SK-N-MC (cell line): ENCODE measurements at regions not wholly inside any gene's neighbourhood (a gene's known extent, or its start where the extent isn't known, plus 50 kb on each side); places are given as distances from the start of the nearest gene placed in this dataset.

Experiments
- DNase-seq: peaks from one replicate; pipeline ENCODE4 v3.0.0-alpha.2; 2011; ENCODE audit warnings: low read depth, low spot score
- H3K27ac ChIP-seq: fragments of 200-600 bp; sonication (generic); 2 replicates; pipeline ENCODE4 v1.5.1; 2016; ENCODE audit warnings: mixed run types
- H3K36me3 ChIP-seq: fragments of 200-600 bp; sonication (generic); 2 replicates; pipeline ENCODE4 v1.6.1; 2017; ENCODE audit warnings: antibody characterized with exemption, low read length, mixed read lengths; ENCODE audit not compliant: insufficient read depth
- H3K4me3 ChIP-seq: fragments of 200-600 bp; sonication (generic); 2 replicates; pipeline ENCODE4 v1.5.1; 2016
- H3K9ac ChIP-seq: fragments of 200-600 bp; sonication (generic); 2 replicates; pipeline ENCODE4 v1.8.0; 2017; ENCODE audit warnings: mixed run types, mixed read lengths; ENCODE audit not compliant: insufficient read length
- H3K9me3 ChIP-seq: fragments of 200-600 bp; sonication (generic); 2 replicates; pipeline ENCODE4 v1.6.1; 2017; ENCODE audit warnings: low read depth, mild to moderate bottlenecking, antibody characterized with exemption, low read length, moderate library complexity, mixed read lengths
- EZH2 ChIP-seq: fragments of 200-600 bp; sonication (generic); IDR thresholded peaks from one replicate; pipeline ENCODE4 v1.6.1; 2017; ENCODE audit warnings: antibody characterized with exemption
- FOXP2 ChIP-seq: optimal IDR thresholded peaks from 2 replicates; pipeline ENCODE3; 2011; ENCODE audit warnings: mild to moderate bottlenecking, moderate library complexity; ENCODE audit not compliant: insufficient read depth; ENCODE audit errors: extremely low read length, control extremely low read depth
- POLR2AphosphoS5 ChIP-seq: IDR thresholded peaks from 2 replicates; pipeline ENCODE4 v1.6.1; 2012; ENCODE audit warnings: mild to moderate bottlenecking, low read depth, low read length, borderline replicate concordance

DNA sequence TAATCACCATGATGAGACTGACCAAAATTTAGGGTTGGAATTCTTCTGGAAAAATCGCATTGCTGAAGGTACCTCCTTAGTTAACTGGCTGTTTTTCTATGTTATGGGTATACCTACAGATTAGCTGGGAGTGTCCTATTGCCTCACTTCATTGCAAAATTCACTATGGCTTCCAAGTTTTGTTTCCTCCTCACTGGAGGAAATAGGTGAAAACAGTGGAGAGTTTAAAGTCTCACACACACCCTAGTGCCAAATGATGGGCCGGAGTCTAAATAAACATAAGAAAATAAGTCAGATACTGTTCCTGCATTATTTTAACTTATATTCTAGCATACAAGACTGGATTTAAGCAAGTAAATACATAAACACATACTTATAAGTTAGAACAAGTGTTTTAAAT, 98.2 kb downstream of the AHR start:
- DNase-seq: no peak
- Histone ChIP-seq H3K27ac (no peak overlapping the region), H3K9me3 (no peaks in the 10 kb centered on the region), H3K9ac (no peak overlapping the region), H3K36me3 (no peaks in the 10 kb centered on the region), H3K4me3 (no peak overlapping the region)
- TF ChIP-seq POLR2AphosphoS5 (no peak), EZH2 (no peak), FOXP2 (no peak)

DNA sequence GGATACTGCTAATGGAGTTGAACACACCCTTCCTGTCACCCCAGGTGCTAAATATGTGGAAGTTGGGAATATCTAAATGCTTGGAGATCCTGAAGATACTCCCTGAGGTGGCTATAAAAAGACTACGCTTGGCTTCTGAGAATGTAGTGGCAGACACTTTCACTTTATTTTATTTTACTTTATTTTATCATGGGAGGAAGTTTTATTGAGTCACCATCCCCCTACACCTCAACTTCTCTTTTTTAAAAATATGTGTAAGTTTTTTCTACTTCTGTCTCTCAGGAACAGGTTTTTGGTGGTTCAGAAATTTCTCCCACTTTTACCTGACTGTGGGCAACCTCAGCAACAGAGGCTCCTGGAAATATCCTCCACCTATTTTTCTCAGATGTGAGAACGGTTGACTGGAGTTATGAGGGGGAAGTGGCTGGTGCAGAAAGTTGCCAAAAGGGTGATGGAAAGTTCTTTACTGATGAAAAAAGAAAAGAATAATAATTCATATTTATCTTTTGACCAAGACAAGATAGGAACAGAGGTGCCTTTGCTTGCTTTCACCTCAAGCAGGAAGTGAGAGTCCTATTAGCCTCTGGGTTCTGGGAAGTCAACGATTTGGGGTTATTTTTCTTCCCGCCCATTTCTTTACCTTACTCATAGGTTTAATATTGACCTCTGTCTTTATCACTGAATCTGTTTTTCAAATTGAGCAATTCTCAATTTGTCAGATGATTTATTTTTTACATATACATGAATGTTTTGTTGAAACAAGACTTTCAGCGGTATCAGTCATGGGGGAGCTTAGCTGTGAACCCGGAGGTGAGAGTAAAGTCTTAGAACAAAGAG, 103.6 kb downstream of the AHR start:
- Histone ChIP-seq H3K36me3 (no peaks in the 10 kb centered on the region), H3K4me3 (no peak overlapping the region), H3K27ac (no peak overlapping the region), H3K9me3 (no peaks in the 10 kb centered on the region), H3K9ac (no peak overlapping the region)
- TF ChIP-seq EZH2 (no peak), POLR2AphosphoS5 (no peak), FOXP2 (no peak)
- no peak for DNase-seq

DNA sequence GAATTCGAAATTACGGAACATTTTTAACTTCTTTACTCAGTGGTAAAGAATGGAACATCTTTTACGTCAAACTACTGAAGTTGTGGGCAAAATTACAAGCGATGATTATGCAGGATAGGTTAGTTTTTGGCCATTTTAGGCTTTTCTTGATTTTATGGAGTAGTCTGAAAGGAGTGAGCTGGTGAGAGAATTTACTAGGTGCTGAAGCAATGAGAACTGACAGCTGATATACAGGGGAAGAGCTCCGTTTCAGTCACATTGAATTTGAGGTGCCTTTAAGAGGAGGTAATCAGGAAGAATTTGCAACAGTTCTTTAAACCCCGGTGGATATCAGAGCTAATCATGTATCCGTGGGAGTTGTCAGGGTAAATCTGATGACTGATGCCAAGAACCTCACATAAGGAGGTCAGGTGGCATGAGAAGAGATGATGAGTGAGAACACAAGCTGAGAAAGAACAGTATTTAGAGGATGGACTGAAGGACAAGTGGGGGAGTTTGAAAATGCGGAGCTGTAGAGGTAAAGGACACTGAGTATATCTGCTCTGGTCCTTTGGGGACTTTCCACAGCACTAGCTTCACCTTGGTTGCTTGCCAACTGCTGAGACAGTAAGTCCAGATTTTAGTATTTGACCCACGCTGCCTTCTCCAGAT, 104.3 kb downstream of the AHR start:
- no peak for DNase-seq
- TF ChIP-seq POLR2AphosphoS5: no peak
- no peak for TF ChIP-seq FOXP2
- TF ChIP-seq EZH2: no peak
- H3K9me3 ChIP-seq: no peaks in the 10 kb centered on the region
- no peak overlapping the region for H3K27ac ChIP-seq
- no peaks in the 10 kb centered on the region for H3K36me3 ChIP-seq
- no peak overlapping the region for H3K9ac ChIP-seq
- no peak overlapping the region for H3K4me3 ChIP-seq

DNA sequence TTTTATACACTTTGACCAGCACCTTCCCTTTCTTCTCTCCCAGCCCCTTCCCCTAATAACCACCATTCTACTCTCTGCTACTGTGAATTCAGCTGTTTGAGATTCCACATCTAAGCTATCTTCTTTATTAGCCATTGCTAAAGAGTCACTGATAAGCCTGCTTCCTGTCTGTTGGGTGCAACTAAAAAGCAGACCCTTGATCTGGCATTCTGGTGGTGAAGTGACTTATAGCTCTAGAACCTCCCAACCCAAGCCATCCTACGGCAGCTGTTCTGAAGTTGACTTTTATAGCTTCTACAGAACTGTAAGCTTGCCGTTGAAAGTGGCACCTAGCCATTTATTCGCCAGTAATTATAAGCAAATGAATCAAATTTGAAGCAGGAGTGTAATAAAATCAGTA, 105.6 kb downstream of the AHR start:
- H3K27ac ChIP-seq: no peak overlapping the region
- no peak overlapping the region for H3K9ac ChIP-seq
- H3K4me3 ChIP-seq: peak overlapping the region; percentile 40
- H3K36me3 ChIP-seq: no peaks in the 10 kb centered on the region
- no peak for TF ChIP-seq FOXP2
- TF ChIP-seq EZH2: no peak
- no peak for TF ChIP-seq POLR2AphosphoS5
- no peaks in the 10 kb centered on the region for H3K9me3 ChIP-seq
- DNase-seq: no peak

DNA sequence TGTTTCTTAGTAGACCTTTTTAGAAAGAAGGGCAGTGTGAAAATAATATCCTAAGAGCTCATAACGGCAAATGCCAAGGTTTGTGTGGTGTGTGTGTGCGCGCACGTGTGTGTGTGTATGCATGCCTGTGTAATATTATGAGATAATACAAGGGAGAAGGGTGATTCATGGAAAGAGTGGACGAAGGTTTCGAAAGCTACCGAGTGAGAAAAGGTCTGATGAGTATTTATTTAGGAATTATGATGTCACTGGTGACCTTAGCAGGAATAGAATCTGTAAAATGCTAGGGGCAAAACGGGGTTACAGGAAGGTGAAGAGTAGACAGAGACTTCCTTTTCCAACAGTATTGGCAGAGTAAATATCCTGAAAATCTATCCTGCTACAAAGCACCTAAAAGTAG, 107.3 kb downstream of the AHR start:
- no peak for DNase-seq
- Histone ChIP-seq H3K9me3 (no peaks in the 10 kb centered on the region), H3K27ac (no peak overlapping the region), H3K36me3 (no peaks in the 10 kb centered on the region), H3K9ac (no peak overlapping the region), H3K4me3 (no peak overlapping the region)
- TF ChIP-seq POLR2AphosphoS5 (no peak), EZH2 (no peak), FOXP2 (no peak)

DNA sequence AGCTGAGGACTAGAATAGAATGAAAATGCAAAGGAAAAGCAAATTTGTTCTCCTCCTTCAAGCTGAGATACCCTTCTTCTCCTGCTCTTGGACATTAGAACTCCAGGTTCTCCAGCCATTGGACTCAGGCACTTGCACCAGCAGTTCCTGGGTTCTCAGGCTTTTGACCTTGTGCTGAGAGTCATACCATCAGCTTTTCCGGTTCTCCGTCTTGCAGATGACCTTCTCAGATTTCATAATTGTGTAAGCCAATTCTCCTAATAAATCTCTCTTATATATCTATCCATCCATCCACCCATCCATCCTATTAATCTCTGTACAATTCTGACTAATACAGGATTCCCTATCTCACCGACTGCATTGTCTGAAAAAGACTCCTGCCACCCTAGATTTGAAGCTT, 108.3 kb downstream of the AHR start:
- Histone ChIP-seq H3K36me3 (no peaks in the 10 kb centered on the region), H3K9me3 (no peaks in the 10 kb centered on the region), H3K27ac (no peak overlapping the region), H3K4me3 (no peak overlapping the region), H3K9ac (no peak overlapping the region)
- no peak for TF ChIP-seq FOXP2
- TF ChIP-seq EZH2: no peak
- TF ChIP-seq POLR2AphosphoS5: no peak
- DNase-seq: no peak

DNA sequence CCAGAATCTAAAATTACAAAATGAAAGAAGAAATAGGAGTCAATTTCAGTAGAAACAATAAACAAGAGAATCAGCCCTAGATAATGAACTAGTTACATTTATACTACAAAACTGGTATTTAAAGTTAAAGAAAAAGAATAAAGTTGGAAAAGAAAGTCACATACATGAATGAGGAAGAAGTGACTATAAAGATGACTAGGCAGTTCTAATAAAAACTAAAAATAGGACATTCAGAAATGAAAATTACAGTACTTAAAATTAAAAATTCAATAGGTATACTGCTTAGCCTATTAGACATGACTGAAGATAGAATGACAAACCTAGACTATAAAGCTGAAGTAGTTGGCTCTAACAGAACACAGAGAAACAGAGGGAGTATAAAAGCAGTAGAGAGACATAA, 108.8 kb downstream of the AHR start:
- DNase-seq: no peak
- no peak overlapping the region for H3K4me3 ChIP-seq
- no peaks in the 10 kb centered on the region for H3K9me3 ChIP-seq
- H3K9ac ChIP-seq: no peak overlapping the region
- H3K27ac ChIP-seq: no peak overlapping the region
- H3K36me3 ChIP-seq: no peaks in the 10 kb centered on the region
- TF ChIP-seq POLR2AphosphoS5 (no peak), FOXP2 (no peak), EZH2 (no peak)

DNA sequence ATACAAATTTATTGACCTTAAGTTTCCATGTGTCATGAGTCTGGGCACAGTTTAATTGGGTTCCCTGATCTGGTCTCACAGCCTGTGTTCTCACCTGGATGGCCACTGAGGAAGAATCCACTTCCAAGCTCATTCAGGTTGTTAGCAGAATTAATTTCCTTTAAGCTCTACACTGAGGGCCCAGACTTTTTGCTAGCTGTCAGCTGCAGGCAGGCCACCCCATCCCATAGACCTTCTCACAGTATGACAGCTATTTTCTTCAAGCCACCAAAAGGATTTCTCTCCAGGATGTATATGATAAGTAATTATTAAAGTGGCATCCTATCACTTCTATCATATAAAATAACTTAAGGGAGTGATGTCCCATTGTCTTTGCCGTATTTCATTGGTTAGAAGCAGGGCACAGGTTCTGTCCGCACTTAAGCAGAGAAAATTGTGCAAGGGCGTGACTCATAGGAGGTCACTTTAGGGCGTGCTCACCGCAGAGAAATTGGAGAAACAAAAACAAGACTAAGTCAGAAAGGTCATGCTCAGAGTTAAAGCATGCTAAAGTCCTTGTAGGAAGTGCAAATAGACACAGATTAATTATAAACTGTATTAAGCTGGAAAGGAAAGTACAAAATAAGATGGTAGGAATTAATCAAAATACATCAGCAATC, 109.9 kb downstream of the AHR start:
- Histone ChIP-seq H3K4me3 (no peak overlapping the region), H3K36me3 (no peaks in the 10 kb centered on the region), H3K9ac (no peak overlapping the region), H3K27ac (no peak overlapping the region), H3K9me3 (no peaks in the 10 kb centered on the region)
- DNase-seq: no peak
- TF ChIP-seq FOXP2 (no peak), EZH2 (no peak), POLR2AphosphoS5 (no peak)

DNA sequence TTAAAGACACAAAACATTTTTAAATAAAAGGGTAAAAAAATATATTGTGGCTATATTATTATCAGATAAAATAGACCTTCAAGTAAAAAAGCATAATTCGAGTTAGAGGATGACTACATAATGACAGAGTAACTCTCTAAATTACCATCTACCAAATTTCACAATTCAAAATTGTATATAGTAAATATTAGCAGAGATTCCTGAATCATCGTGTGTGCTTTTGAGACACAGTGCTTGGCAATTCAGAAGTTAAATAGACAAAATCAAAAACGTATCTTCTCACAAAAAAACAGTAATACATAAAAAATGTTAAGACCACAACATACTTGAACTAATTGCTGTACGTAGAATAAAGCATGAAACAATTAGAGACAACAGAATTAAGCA, 110.4 kb downstream of the AHR start:
- TF ChIP-seq POLR2AphosphoS5: no peak
- no peak for TF ChIP-seq EZH2
- TF ChIP-seq FOXP2: no peak
- H3K9ac ChIP-seq: peak overlapping the region; percentile 7
- no peak overlapping the region for H3K27ac ChIP-seq
- no peak overlapping the region for H3K4me3 ChIP-seq
- no peak for DNase-seq
- no peaks in the 10 kb centered on the region for H3K9me3 ChIP-seq
- no peaks in the 10 kb centered on the region for H3K36me3 ChIP-seq
